HepG2 (cell line): ENCODE measurements at regions not wholly inside any gene's neighbourhood (a gene's known extent, or its start where the extent isn't known, plus 50 kb on each side); places are given as distances from the start of the nearest gene placed in this dataset.

Experiments used
- ATAC-seq: fragments of 200-7000 bp; cut with Tn5 transposase; 3 replicates; pipeline ENCODE4 v1.9.1; 2020; ENCODE audit warnings: mild to moderate bottlenecking, moderate library complexity
- BruUV-seq: library from RNA; stranded (reverse); fragments of 400-500 nt; replicated peaks from 2 replicates; lab custom pipeline; 2021; lab: Mats Ljungman, UMichigan
- CTCF ChIA-PET: fragments of 300-600 bp; formaldehyde crosslinking; extraction: SDS; loops from one replicate; lab custom pipeline; 2021; ENCODE audit warnings: low total read pairs, inconsistent platforms, low intra/inter-chr PET ratio; lab: Yijun Ruan, JAX
- POLR2A ChIA-PET: fragments of 350-600 bp; sonication (Branson Sonifier 250); formaldehyde crosslinking; loops from one replicate; lab custom pipeline; 2020; ENCODE audit warnings: antibody characterized with exemption, inconsistent platforms; lab: Yijun Ruan, JAX
- DNase-seq: peaks from one replicate; pipeline ENCODE4 v3.0.0-alpha.2; 2015; ENCODE audit warnings: low spot score
- FAIRE-seq: peaks from 3 replicates; lab custom pipeline; 2011; peaks lifted over from hg19 to GRCh38; lab: Jason Lieb, UNC
- H2AFZ ChIP-seq: one replicate; pipeline ENCODE4 v1.6.1; 2011; ENCODE audit warnings: low read length, inconsistent platforms
- H3K27ac ChIP-seq: fragments of 300-600 bp; 3 replicates; pipeline ENCODE4 v1.8.0; 2011; ENCODE audit warnings: mixed run types, mild to moderate bottlenecking, mixed read lengths, low read length, inconsistent platforms; ENCODE audit not compliant: insufficient read depth; ENCODE audit errors: extremely low read length
- H3K27me3 ChIP-seq, 2 experiments: fragments of 200-600 bp in 1 of 2; 2 replicates in 1 of 2; 3 replicates in 1 of 2; pipeline versions ENCODE4 v1.6.0 to v1.8.0; 2011; ENCODE audit warnings: low read length in 2 of 2, mild to moderate bottlenecking in 2 of 2, moderate library complexity in 2 of 2, inconsistent platforms in 1 of 2; ENCODE audit not compliant: insufficient read depth in 2 of 2, control insufficient read depth in 1 of 2
- H3K36me3 ChIP-seq, 2 experiments: fragments of 200-600 bp in 1 of 2; replicated peaks in 1 of 2; 2 replicates in 1 of 2; 3 replicates in 1 of 2; pipeline versions ENCODE4 v1.5.1 to v1.8.0; 2011; ENCODE audit warnings: low read length in 2 of 2, inconsistent platforms in 1 of 2; ENCODE audit not compliant: insufficient read depth in 2 of 2, control insufficient read depth in 1 of 2
- H3K4me1 ChIP-seq: 2 replicates; pipeline ENCODE4 v1.5.1; 2012; ENCODE audit warnings: low read length, inconsistent platforms; ENCODE audit not compliant: insufficient read depth
- H3K4me2 ChIP-seq: 2 replicates; pipeline ENCODE4 v1.6.0; 2011; ENCODE audit warnings: low read depth, low read length, inconsistent platforms
- H3K4me3 ChIP-seq, 3 experiments: fragments of 200-600 bp in 1 of 3; sonication (generic), shearing (Covaris generic) in 1 of 3; replicated peaks in 1 of 3; 2 replicates each; pipeline ENCODE4 v1.5.1; 2011 to 2016; ENCODE audit warnings: low read length in 3 of 3, inconsistent platforms in 2 of 3, low read depth in 2 of 3, mild to moderate bottlenecking in 2 of 3, control low read depth in 1 of 3, mixed read lengths in 1 of 3; ENCODE audit not compliant: insufficient read depth in 1 of 3
- H3K79me2 ChIP-seq: one replicate; pipeline ENCODE4 v1.6.1; 2011; ENCODE audit warnings: low read length, inconsistent platforms; ENCODE audit not compliant: insufficient read depth
- H3K9ac ChIP-seq: 2 replicates; pipeline ENCODE4 v1.6.0; 2011; ENCODE audit warnings: mild to moderate bottlenecking, low read depth, low read length, inconsistent platforms; ENCODE audit not compliant: insufficient read depth
- H3K9me3 ChIP-seq: 2 replicates; pipeline ENCODE4 v1.5.1; 2012; ENCODE audit warnings: mild to moderate bottlenecking, low read length
- H4K20me1 ChIP-seq: 2 replicates; pipeline ENCODE4 v1.6.0; 2011; ENCODE audit warnings: inconsistent platforms, mild to moderate bottlenecking, low read length, moderate library complexity; ENCODE audit not compliant: insufficient read depth
- CREBL2 ChIP-seq: sonication (generic); formaldehyde crosslinking; IDR thresholded peaks from 2 replicates; pipeline ENCODE4 v1.8.1; 2023; ENCODE audit warnings: missing genetic modification reagents, mild to moderate bottlenecking, borderline replicate concordance
- EED ChIP-seq: sonication (generic); formaldehyde crosslinking; IDR thresholded peaks from 2 replicates; pipeline ENCODE4 v1.5.0; 2020; ENCODE audit warnings: mild to moderate bottlenecking, missing genetic modification reagents
- FOXA1 ChIP-seq, 2 experiments: fragments of 450-650 bp in 1 of 2; sonication (generic) in 1 of 2; formaldehyde crosslinking in 1 of 2; IDR thresholded peaks; 2 replicates each; pipeline versions ENCODE4 v1.4.0 to v1.6.1; 2016 to 2020; ENCODE audit warnings: missing genetic modification reagents in 1 of 2
- FOXC1 ChIP-seq: sonication (generic); formaldehyde crosslinking; IDR thresholded peaks from 2 replicates; pipeline ENCODE4 v1.8.0; 2022; ENCODE audit warnings: mild to moderate bottlenecking, missing genetic modification reagents, borderline replicate concordance
- HES4 ChIP-seq: sonication (generic); formaldehyde crosslinking; IDR thresholded peaks from 2 replicates; pipeline ENCODE4 v1.9.0; 2021; ENCODE audit warnings: mild to moderate bottlenecking, missing genetic modification reagents, borderline replicate concordance
- IRF9 ChIP-seq: sonication (generic); formaldehyde crosslinking; IDR thresholded peaks from 2 replicates; pipeline ENCODE4 v1.8.0; 2022; ENCODE audit warnings: missing genetic modification reagents, mild to moderate bottlenecking, borderline replicate concordance
- KDM3A ChIP-seq: IDR thresholded peaks from 2 replicates; pipeline ENCODE4 v1.6.1; 2018; ENCODE audit warnings: low read depth, missing compliant biosample characterization
- PLRG1 ChIP-seq: fragments of 450-650 bp; conservative IDR thresholded peaks from 2 replicates; pipeline ENCODE4 v1.6.1; 2016
- THAP9 ChIP-seq: sonication (generic); formaldehyde crosslinking; IDR thresholded peaks from 2 replicates; pipeline ENCODE4; 2020; ENCODE audit warnings: missing genetic modification reagents, mild to moderate bottlenecking, borderline replicate concordance
- XRCC5 ChIP-seq: fragments of 200-400 bp; formaldehyde crosslinking; optimal IDR thresholded peaks from 2 replicates; pipeline ENCODE3; 2017; ENCODE audit warnings: mild to moderate bottlenecking, low read length
- ZBTB4 ChIP-seq: sonication (generic); formaldehyde crosslinking; IDR thresholded peaks from 2 replicates; pipeline ENCODE4 v1.4.0; 2020; ENCODE audit warnings: missing genetic modification reagents, mild to moderate bottlenecking, borderline replicate concordance
- ZFAT ChIP-seq: sonication (generic); formaldehyde crosslinking; conservative IDR thresholded peaks from 2 replicates; pipeline ENCODE4 v1.8.1; 2023; ENCODE audit warnings: missing genetic modification reagents, inconsistent platforms
- ZNF30 ChIP-seq: sonication (generic); formaldehyde crosslinking; IDR thresholded peaks from 2 replicates; pipeline ENCODE4 v1.5.0; 2020; ENCODE audit warnings: mild to moderate bottlenecking, missing genetic modification reagents
- ZNF556 ChIP-seq: sonication (generic); formaldehyde crosslinking; IDR thresholded peaks from 2 replicates; pipeline ENCODE4 v1.4.0; 2020; ENCODE audit warnings: mild to moderate bottlenecking, missing genetic modification reagents, borderline replicate concordance
- WGBS: methylation state at CpG from one replicate; pipeline ENCODE4 v1.1.6; 2017; ENCODE audit warnings: low lambda C conversion rate; 5-methylcytosine and 5-hydroxymethylcytosine counted together
- in situ Hi-C: cut with HindIII; loops from 2 replicates; pipeline ENCODE4 v1.10.0; 2017; ENCODE audit warnings: low pct_unique_long_range_greater_than_20kb; ENCODE audit not compliant: extremely low pct_ligation_motif_present
- intact Hi-C: fragments of 100-400 bp; cut with micrococcal nuclease; formaldehyde crosslinking; loops from one replicate; pipeline ENCODE4 v1.10.0; 2022; ENCODE audit not compliant: unreplicated experiment

- POLR2A ChIA-PET, result no interaction called here
- Histone ChIP-seq H3K79me2 (no peaks in the 10 kb centered on the region), H2AFZ (no peak overlapping the region), H3K36me3 (no peaks in the 10 kb centered on the region), H4K20me1 (no peaks in the 10 kb centered on the region), H3K4me1 (no peaks in the 10 kb centered on the region), H3K4me3 (no peak overlapping the region), H3K9ac (no peak overlapping the region), H3K27ac (no peak overlapping the region), H3K4me2 (no peak overlapping the region), H3K27me3 (peaks cover 5 to 62% of the 10 kb centered on the region in 2 experiments; a peak in 4 of 5 replicates), H3K9me3 (no peaks in the 10 kb centered on the region)
- in situ Hi-C loops, result no loop called here
- 3% methylated on average over 17 of the region's 17 CpGs for WGBS
- TF ChIP-seq PLRG1, result no peak
- TF ChIP-seq XRCC5, result no peak
- no peak for TF ChIP-seq ZNF556 (CRISPR knock-in tag)
- no peak for TF ChIP-seq EED (CRISPR knock-in tag)
- TF ChIP-seq FOXA1 (IDR thresholded peaks at IDR 0.05), result no peak
- TF ChIP-seq FOXA1 (CRISPR knock-in tag; IDR thresholded peaks at IDR 0.05), result no peak
- no peak for TF ChIP-seq THAP9 (CRISPR knock-in tag)
- no peak for TF ChIP-seq ZBTB4
- no peak for TF ChIP-seq CREBL2 (CRISPR knock-in tag)
- TF ChIP-seq KDM3A (CRISPR knock-in tag), result no peak
- no peak for TF ChIP-seq IRF9
- no peak for TF ChIP-seq HES4
- no peak for TF ChIP-seq FOXC1 (CRISPR knock-in tag)
- no peak for TF ChIP-seq ZFAT (CRISPR knock-in tag)
- no peak for TF ChIP-seq ZNF30 (CRISPR knock-in tag)
- intact Hi-C loops, result no loop called here
- no peak for DNase-seq
- CTCF ChIA-PET, result no interaction called here
- ATAC-seq, result no peak
- no peak for FAIRE-seq
- no TSS peak for BruUV-seq
Observed at GRCh38 chr2:238726670-238727584, 121.0 kb upstream of the TWIST2 start.
